IPS-18a (cell line): ENCODE measurements at regions not wholly inside any gene's neighbourhood (a gene's known extent, or its start where the extent isn't known, plus 50 kb on each side); places are given as distances from the start of the nearest gene placed in this dataset.

Experiments
- H3K27ac ChIP-seq: one replicate; pipeline ENCODE4 v1.5.1; 2013; ENCODE audit warnings: low read length
- H3K27me3 ChIP-seq: one replicate; pipeline ENCODE4 v1.6.1; 2013; ENCODE audit warnings: mild to moderate bottlenecking, low read length; ENCODE audit not compliant: control insufficient read depth, insufficient read depth
- H3K36me3 ChIP-seq: one replicate; pipeline ENCODE4 v1.6.1; 2013; ENCODE audit warnings: low read depth, low read length; ENCODE audit not compliant: control insufficient read depth
- H3K4me1 ChIP-seq: one replicate; pipeline ENCODE4 v1.6.1; 2013; ENCODE audit warnings: low read depth, low read length; ENCODE audit not compliant: control insufficient read depth
- H3K4me3 ChIP-seq: one replicate; pipeline ENCODE4 v1.5.1; 2013; ENCODE audit warnings: low read length
- H3K9ac ChIP-seq: one replicate; pipeline ENCODE4 v1.6.1; 2013; ENCODE audit warnings: mild to moderate bottlenecking, low read length, moderate library complexity
- H3K9me3 ChIP-seq: one replicate; pipeline ENCODE4 v1.6.1; 2013; ENCODE audit warnings: low read depth, low read length; ENCODE audit not compliant: control insufficient read depth

DNA sequence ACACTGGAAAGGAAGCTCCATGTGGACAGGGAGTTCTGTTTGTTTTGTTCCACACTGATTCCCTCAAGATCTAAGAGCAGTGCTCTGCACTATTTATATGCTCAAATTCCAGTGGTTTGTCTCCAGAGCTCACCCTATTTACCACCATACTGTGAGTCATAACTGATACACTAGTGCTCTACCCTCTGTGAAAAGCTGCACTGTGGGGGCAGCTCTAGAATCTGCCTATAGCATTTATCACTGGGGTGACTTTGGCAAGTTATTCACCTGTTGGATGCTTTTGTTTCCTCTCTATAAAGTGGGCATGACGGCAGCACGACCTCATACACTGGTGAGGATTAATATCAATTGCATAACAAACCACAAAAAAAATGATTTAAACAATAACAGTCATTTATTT, 307.8 kb downstream of the NR2F1-AS1 start:
- no peak overlapping the region for H3K27ac ChIP-seq
- no peaks in the 10 kb centered on the region for H3K36me3 ChIP-seq
- H3K9me3 ChIP-seq: no peaks in the 10 kb centered on the region
- H3K4me3 ChIP-seq: no peak overlapping the region
- H3K9ac ChIP-seq: no peak overlapping the region
- H3K27me3 ChIP-seq: no peaks in the 10 kb centered on the region
- no peaks in the 10 kb centered on the region for H3K4me1 ChIP-seq

DNA sequence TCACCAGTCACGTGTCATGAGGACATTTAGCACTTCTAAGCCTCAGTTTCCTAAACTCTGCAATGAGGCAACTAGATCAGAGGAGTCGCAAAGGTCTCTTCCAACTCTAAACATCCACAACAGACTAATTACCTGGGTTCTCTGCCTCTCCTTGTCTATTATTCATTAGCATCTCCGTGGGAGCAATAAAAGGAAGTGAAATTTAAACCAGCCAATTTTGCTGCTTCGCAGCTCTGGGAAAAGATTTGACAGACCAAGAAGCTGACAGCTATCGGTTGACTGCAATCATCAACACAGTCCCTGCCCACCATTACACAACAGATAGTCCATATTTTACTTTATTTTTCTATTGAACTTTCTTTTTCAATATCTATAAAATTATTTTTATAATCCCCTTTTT, 308.9 kb downstream of the NR2F1-AS1 start:
- no peak overlapping the region for H3K9ac ChIP-seq

DNA sequence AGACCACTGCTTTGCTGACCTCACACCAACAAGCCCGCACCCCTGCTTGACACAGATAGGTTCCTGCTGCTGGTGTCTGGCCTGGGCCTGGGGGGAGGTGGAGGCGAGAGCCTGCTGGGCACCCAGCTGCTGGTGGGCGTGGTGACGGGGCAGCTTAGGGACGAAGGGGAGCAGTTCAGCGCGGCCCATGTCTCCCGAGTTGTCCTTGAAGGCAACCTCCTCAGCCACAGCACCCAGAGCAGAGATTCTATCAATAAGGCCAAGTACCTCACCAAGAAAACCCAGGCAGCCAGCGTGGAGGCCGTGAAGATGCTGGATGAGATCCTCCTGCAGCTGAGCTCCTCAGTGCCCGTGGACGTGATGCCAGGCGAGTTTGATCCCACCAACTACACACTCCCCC, 313.3 kb downstream of the NR2F1-AS1 start:
- Histone ChIP-seq H3K36me3 (no peaks in the 10 kb centered on the region), H3K27ac (no peak overlapping the region), H3K9ac (no peak overlapping the region), H3K27me3 (no peaks in the 10 kb centered on the region), H3K9me3 (no peaks in the 10 kb centered on the region), H3K4me3 (no peak overlapping the region), H3K4me1 (no peaks in the 10 kb centered on the region)

More for the DNA sequence above, 308.9 kb downstream of the NR2F1-AS1 start:
- Histone ChIP-seq H3K9me3 (no peaks in the 10 kb centered on the region), H3K27ac (no peak overlapping the region), H3K27me3 (no peaks in the 10 kb centered on the region), H3K36me3 (no peaks in the 10 kb centered on the region), H3K4me3 (no peak overlapping the region), H3K4me1 (no peaks in the 10 kb centered on the region)

DNA sequence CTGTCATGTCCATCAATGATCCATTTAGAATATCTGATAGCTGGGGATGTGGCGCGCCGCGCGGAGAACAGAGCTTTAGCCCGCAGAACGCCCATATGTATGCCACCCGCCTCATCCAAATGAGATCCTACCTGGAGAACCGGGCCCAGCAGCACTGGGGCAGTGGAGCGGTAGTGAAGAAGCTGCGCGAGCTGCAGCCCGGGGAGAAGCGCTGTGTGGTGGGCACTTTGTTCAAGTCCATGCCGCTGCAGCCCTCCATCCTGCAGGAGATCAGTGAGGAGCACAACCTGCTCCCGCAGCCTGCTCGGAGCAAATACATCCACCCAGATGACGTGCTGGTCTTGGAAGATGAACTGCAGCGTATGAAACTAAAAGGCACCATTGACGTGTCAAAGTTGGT, 313.7 kb downstream of the NR2F1-AS1 start:
- Histone ChIP-seq H3K36me3 (no peaks in the 10 kb centered on the region), H3K9ac (no peak overlapping the region), H3K9me3 (no peaks in the 10 kb centered on the region), H3K4me3 (no peak overlapping the region), H3K4me1 (no peaks in the 10 kb centered on the region), H3K27me3 (no peaks in the 10 kb centered on the region), H3K27ac (no peak overlapping the region)

DNA sequence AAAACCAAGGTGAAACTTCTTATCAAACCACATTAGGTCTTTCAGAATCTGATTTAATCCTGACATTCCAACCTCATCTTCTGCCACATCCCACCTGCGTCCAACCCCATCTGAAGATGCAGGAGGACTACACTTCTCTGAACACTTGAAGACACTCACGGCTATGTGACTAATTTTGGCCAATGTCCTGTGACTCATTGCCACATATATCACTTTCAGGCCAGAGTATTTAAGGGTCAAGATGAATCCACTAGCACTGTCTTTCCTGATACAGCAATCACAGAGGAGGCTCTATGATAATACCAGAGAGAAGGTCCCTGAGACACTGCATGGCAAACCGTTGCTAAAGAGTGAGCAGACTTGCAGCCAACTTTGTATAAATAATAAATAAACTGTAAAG, 323.4 kb downstream of the NR2F1-AS1 start:
- H3K4me3 ChIP-seq: no peak overlapping the region

DNA sequence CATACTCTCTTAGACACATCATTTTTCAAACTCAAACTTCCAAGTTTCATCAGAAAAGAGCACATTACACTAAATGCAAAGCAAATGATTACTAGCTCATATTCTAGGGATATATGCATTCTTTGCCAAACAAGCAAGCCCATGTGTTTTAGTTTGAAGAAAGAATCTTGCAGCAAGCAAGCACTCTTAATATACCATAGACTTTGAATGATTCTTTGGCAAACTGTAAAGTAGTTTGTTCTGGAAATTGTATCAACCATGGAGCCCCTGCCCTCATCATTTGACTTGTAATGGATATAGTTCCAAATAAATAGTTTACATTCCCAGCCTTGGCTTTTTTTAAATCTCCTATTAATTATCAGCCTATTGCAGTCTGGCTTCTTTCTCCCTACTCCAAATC, 325.2 kb downstream of the NR2F1-AS1 start:
- Histone ChIP-seq H3K36me3 (no peaks in the 10 kb centered on the region), H3K27ac (no peak overlapping the region), H3K27me3 (no peaks in the 10 kb centered on the region)

More for the DNA sequence above, 323.4 kb downstream of the NR2F1-AS1 start:
- H3K9me3 ChIP-seq: no peaks in the 10 kb centered on the region
- no peaks in the 10 kb centered on the region for H3K4me1 ChIP-seq
- H3K9ac ChIP-seq: no peak overlapping the region
- H3K27ac ChIP-seq: no peak overlapping the region
- no peaks in the 10 kb centered on the region for H3K36me3 ChIP-seq
- H3K27me3 ChIP-seq: no peaks in the 10 kb centered on the region

DNA sequence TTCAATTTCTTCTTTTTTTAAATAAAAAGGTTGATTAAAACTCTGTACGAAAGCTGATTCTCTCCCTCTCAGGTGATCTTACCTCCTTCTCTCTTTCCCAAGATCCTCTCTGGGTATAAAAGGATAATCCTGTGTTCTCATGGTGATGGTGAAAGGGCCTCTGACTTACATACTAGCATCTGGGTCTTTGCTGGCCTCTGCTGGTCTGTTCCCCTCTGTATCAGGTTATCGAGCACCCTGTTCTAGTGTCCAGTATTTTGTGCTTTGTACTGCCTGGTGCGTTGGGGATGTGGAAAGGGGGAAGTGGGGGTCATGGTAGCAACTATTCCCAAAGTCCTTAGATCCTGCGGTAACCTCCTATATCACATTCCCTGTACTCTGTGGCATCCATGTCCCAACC, 328.9 kb downstream of the NR2F1-AS1 start:
- Histone ChIP-seq H3K4me1 (peaks cover under 1% of the 10 kb centered on the region), H3K4me3 (no peak overlapping the region), H3K27me3 (peaks cover 32% of the 10 kb centered on the region), H3K27ac (no peak overlapping the region), H3K36me3 (no peaks in the 10 kb centered on the region), H3K9me3 (no peaks in the 10 kb centered on the region), H3K9ac (no peak overlapping the region)

More for the DNA sequence above, 325.2 kb downstream of the NR2F1-AS1 start:
- Histone ChIP-seq H3K9me3 (no peaks in the 10 kb centered on the region), H3K4me1 (no peaks in the 10 kb centered on the region), H3K4me3 (no peak overlapping the region), H3K9ac (no peak overlapping the region)

DNA sequence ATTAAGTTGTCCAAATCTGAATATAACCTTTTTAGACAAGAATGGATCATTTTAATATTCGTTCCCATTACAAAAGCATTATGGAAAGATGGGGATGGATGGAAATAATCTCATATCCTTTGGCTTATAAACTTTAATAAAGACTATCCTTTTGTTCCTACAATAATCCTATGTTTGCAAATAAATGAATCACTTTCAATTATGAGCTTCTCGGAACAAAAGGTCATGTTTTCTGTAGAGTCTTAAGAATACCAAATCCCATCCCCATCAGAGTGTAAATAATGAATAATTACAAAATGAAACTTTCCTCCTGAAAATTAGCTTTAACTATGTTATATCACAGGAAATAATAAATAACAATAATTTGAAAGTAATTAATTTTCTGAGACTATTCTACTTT, 329.7 kb downstream of the NR2F1-AS1 start:
- no peak overlapping the region for H3K9ac ChIP-seq

DNA sequence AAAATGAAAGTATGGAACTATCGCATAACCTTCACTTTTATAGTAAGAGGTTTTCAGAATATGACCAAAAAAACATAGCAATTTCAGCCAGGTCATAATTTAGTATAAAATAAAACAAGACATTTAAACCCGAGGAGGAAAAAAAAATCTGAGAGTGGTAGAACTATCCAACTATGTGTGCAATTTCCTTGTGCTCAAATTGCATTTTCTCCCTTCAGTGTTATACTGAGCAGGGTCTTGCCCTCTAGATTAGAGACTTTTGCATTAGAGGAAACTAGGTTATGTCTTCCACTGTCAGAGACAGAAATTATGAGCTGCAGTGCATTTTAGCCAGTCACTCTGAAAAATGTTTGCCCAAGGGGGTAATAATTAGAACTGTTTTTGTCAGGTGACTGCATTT, 330.6 kb downstream of the NR2F1-AS1 start:
- peaks cover 50% of the 10 kb centered on the region for H3K27me3 ChIP-seq
- no peak overlapping the region for H3K27ac ChIP-seq
- H3K4me3 ChIP-seq: no peak overlapping the region
- H3K36me3 ChIP-seq: no peaks in the 10 kb centered on the region
- peaks cover 12% of the 10 kb centered on the region for H3K4me1 ChIP-seq
- no peaks in the 10 kb centered on the region for H3K9me3 ChIP-seq
- H3K9ac ChIP-seq: no peak overlapping the region

More for the DNA sequence above, 329.7 kb downstream of the NR2F1-AS1 start:
- Histone ChIP-seq H3K27ac (no peak overlapping the region), H3K9me3 (no peaks in the 10 kb centered on the region), H3K4me3 (no peak overlapping the region), H3K4me1 (peaks cover 8% of the 10 kb centered on the region), H3K27me3 (peaks cover 40% of the 10 kb centered on the region), H3K36me3 (no peaks in the 10 kb centered on the region)

DNA sequence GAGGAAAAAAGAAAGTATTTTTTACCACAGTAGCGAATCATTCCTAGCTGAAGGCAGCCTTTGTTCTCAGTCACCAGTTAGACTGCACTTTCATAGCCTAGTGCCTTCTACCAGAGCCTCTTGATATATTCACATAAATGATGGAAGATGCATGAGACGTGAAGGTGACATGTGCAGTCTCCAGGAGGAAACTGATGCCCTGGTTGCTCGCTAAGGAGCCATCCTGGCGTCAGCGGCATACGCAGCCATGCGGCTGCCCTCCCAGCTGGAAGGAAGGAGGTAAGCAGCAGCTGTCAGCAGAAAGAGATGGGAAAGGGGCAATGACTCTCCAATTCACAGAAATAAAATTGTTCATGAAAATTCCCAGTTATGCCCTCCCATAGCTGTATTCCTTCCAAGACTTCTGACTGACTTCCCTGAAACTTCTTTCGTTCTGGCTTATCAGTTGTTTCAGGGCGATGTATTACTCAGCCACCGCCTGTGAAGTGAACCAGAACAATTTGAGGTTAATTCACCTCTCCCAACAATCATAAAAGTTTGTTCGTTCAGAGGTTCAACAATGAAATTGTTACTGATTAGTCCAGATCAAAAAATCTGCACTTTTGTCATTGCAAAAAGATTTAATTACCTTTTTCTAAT, 331.2 kb downstream of the NR2F1-AS1 start:
- Histone ChIP-seq H3K9me3 (no peaks in the 10 kb centered on the region), H3K36me3 (no peaks in the 10 kb centered on the region), H3K4me1 (peaks cover 12% of the 10 kb centered on the region), H3K9ac (no peak overlapping the region), H3K4me3 (no peak overlapping the region), H3K27ac (no peak overlapping the region), H3K27me3 (peaks cover 56% of the 10 kb centered on the region)

DNA sequence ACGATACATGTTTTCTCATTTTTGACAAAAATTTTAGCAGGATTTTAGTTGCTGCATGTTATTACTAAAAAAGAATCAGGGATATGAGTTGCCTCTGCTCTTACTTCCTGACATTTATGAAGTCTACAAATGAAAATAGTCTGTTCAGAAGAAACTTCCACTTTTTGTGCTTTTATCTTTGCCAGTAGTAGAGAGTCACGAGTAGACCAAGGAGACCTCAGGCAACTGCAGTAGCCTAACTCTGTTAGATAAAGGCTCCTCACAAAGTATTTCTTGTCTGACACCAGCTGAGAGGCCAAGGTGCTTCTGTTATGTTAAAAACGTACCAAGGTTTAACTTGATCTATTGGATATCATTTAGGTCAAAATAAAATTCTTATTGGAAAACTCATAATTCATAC, 333.9 kb downstream of the NR2F1-AS1 start:
- Histone ChIP-seq H3K9ac (no peak overlapping the region), H3K4me3 (no peak overlapping the region), H3K27me3 (peaks cover 72% of the 10 kb centered on the region), H3K4me1 (peaks cover 12% of the 10 kb centered on the region), H3K36me3 (no peaks in the 10 kb centered on the region), H3K27ac (no peak overlapping the region), H3K9me3 (no peaks in the 10 kb centered on the region)

DNA sequence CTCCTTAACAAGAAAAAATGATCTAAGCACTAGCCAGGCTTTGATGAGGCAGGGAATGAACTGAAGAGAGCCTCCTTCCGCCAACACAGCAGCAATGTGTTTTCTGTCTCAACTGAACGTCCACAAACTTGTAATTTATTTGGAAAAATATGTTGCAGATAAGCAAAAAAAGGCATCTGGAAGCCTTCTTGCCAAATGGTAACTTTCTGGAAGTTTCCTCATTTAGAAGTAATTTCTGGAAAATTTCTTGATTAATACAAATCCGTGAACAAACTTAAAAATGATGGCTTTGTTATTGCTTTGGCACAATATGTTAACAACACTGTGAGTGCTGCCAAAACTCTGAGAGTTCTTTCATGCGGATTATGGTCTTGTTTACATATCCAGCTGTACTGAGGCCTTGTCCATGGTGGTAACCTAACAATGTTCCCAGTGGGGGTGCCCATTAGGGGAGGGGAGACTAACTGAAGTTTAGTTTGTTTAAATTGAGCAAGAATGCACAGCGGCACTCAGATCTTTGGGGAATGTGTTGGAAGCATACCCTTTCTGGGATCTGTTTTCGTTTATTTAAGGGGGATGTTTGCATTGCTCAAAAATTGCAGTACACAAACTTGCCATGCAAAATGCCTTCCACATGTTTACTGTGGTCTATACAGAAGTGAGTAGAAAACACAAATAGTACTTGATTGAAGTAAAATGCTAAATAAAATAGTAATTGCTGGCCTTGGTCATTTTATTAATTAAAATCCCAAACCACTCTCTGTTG, 334.7 kb downstream of the NR2F1-AS1 start:
- Histone ChIP-seq H3K36me3 (no peaks in the 10 kb centered on the region), H3K27ac (no peak overlapping the region), H3K4me1 (peaks cover 12% of the 10 kb centered on the region), H3K9me3 (no peaks in the 10 kb centered on the region), H3K9ac (no peak overlapping the region), H3K4me3 (no peak overlapping the region), H3K27me3 (peaks cover 72% of the 10 kb centered on the region)
